HCT116 (cell line): ENCODE measurements at regions not wholly inside any gene's neighbourhood (a gene's known extent, or its start where the extent isn't known, plus 50 kb on each side); places are given as distances from the start of the nearest gene placed in this dataset.

Experiments used
- ATAC-seq: fragments of 200-7000 bp; cut with Tn5 transposase; 2 replicates; pipeline ENCODE4 v1.9.1; 2020; ENCODE audit warnings: mild to moderate bottlenecking, moderate library complexity
- BruUV-seq: library from RNA; stranded (reverse); fragments of 400-500 nt; replicated peaks from 2 replicates; lab custom pipeline; 2021; lab: Mats Ljungman, UMichigan
- CTCF ChIA-PET: fragments of 300-600 bp; sonication (Branson Sonifier 250); formaldehyde crosslinking; loops from one replicate; lab custom pipeline; 2021; ENCODE audit warnings: antibody characterized with exemption; lab: Charles Lee
- POLR2A ChIA-PET: fragments of 300-600, 350-600 bp; sonication (Branson Sonifier 250); formaldehyde crosslinking; loops from one replicate; lab custom pipeline; 2021; ENCODE audit warnings: antibody characterized with exemption; lab: Charles Lee
- RAD21 ChIA-PET, 2 experiments: fragments of 300-600 bp; sonication (Branson Sonifier 250); formaldehyde crosslinking; loops; one replicate each; lab custom pipeline; 2023; ENCODE audit warnings: low total read pairs in 2 of 2; ENCODE audit not compliant: uncharacterized antibody in 2 of 2, unreplicated experiment in 2 of 2, low non-redundant PET in 1 of 2; lab: Charles Lee
- DNase-seq: peaks from one replicate; pipeline ENCODE4 v3.0.0-alpha.2; 2010; ENCODE audit warnings: low read depth, low spot score
- H2AFZ ChIP-seq: fragments of 200-600 bp; shearing (Covaris generic), sonication (generic); 2 replicates; pipeline ENCODE4 v1.6.1; 2017; ENCODE audit warnings: low read depth, mixed run types, mixed read lengths, antibody characterized with exemption, low read length; ENCODE audit not compliant: poor library complexity, severe bottlenecking
- H3K27ac ChIP-seq: 2 replicates; pipeline ENCODE4 v1.5.1; 2012; ENCODE audit warnings: low read depth, low read length
- H3K27me3 ChIP-seq: fragments of 200-600 bp; sonication (generic); 2 replicates; pipeline ENCODE4 v1.6.1; 2016; ENCODE audit warnings: mixed run types, low read length, mixed read lengths; ENCODE audit not compliant: insufficient read depth
- H3K36me3 ChIP-seq, 2 experiments: fragments of 200-500 bp in 1 of 2; fragments of 200-600 bp in 1 of 2; sonication (Bioruptor generic) in 1 of 2; sonication (generic) in 1 of 2; 2 replicates each; pipeline versions ENCODE4 v1.5.1 to v1.6.1; 2014 to 2016; ENCODE audit warnings: low read length in 2 of 2, inconsistent platforms in 1 of 2, mixed read lengths in 1 of 2, mixed run types in 1 of 2; ENCODE audit not compliant: insufficient read depth in 2 of 2, control insufficient read depth in 1 of 2
- H3K4me1 ChIP-seq, 2 experiments: fragments of 200-600 bp in 1 of 2; sonication (generic) in 1 of 2; 2 replicates each; pipeline versions ENCODE4 v1.5.1 to v1.6.1; 2012 to 2017; ENCODE audit warnings: low read length in 2 of 2, inconsistent platforms in 1 of 2, mild to moderate bottlenecking in 1 of 2, mixed read lengths in 1 of 2, mixed run types in 1 of 2, moderate library complexity in 1 of 2; ENCODE audit not compliant: insufficient read depth in 2 of 2, control insufficient read depth in 1 of 2
- H3K4me2 ChIP-seq: fragments of 200-600 bp; sonication (generic); 2 replicates; pipeline ENCODE4 v1.6.1; 2017; ENCODE audit warnings: mixed run types, low read length, mixed read lengths
- H3K4me3 ChIP-seq, 2 experiments: fragments of 200-600 bp in 1 of 2; sonication (generic) in 1 of 2; replicated peaks in 1 of 2; 2 replicates each; pipeline ENCODE4 v1.5.1; 2011 to 2016; ENCODE audit warnings: low read length in 2 of 2, control low read depth in 1 of 2, low read depth in 1 of 2, mild to moderate bottlenecking in 1 of 2, mixed read lengths in 1 of 2, mixed run types in 1 of 2
- H3K79me2 ChIP-seq: fragments of 200-600 bp; sonication (generic); 2 replicates; pipeline ENCODE4 v1.6.1; 2017; ENCODE audit warnings: mild to moderate bottlenecking, mixed run types, low read length, moderate library complexity, mixed read lengths; ENCODE audit not compliant: insufficient read depth
- H3K9ac ChIP-seq: fragments of 200-600 bp; sonication (generic); 2 replicates; pipeline ENCODE4 v1.6.1; 2016; ENCODE audit warnings: low read length, mixed read lengths
- H3K9me2 ChIP-seq: fragments of 200-600 bp; sonication (generic), shearing (Covaris generic); 2 replicates; pipeline ENCODE4 v1.6.1; 2017; ENCODE audit warnings: mixed run types, mild to moderate bottlenecking, moderate library complexity; ENCODE audit not compliant: insufficient read depth
- H3K9me3 ChIP-seq, 2 experiments: fragments of 200-500 bp in 1 of 2; fragments of 200-600 bp in 1 of 2; sonication (Bioruptor generic) in 1 of 2; sonication (generic) in 1 of 2; 2 replicates each; pipeline ENCODE4 v1.6.1; 2014 to 2017; ENCODE audit warnings: low read length in 2 of 2, mixed read lengths in 2 of 2, inconsistent platforms in 1 of 2, low read depth in 1 of 2, mild to moderate bottlenecking in 1 of 2, mixed run types in 1 of 2, moderate library complexity in 1 of 2; ENCODE audit not compliant: control insufficient read depth in 1 of 2, insufficient read depth in 1 of 2
- H4K20me1 ChIP-seq: fragments of 200-600 bp; sonication (generic), shearing (Covaris generic); 2 replicates; pipeline ENCODE4 v1.6.1; 2017; ENCODE audit warnings: mixed run types, mild to moderate bottlenecking, moderate library complexity; ENCODE audit not compliant: insufficient read depth
- CBX3 ChIP-seq: IDR thresholded peaks from 2 replicates; pipeline ENCODE4 v1.6.1; 2012; ENCODE audit warnings: low read depth
- ELF1 ChIP-seq: IDR thresholded peaks from 2 replicates; pipeline ENCODE4 v1.6.1; 2012; ENCODE audit warnings: low read depth, borderline replicate concordance
- EZH2 ChIP-seq: fragments of 200-600 bp; sonication (generic); IDR thresholded peaks from 2 replicates; pipeline ENCODE4 v1.6.1; 2017; ENCODE audit warnings: antibody characterized with exemption, mixed run types
- EZH2phosphoT487 ChIP-seq: fragments of 200-600 bp; IDR thresholded peaks from 2 replicates; pipeline ENCODE4 v1.6.1; 2018; ENCODE audit warnings: antibody characterized with exemption, borderline replicate concordance
- MAX ChIP-seq: IDR thresholded peaks from 2 replicates; pipeline ENCODE4 v1.6.1; 2012
- POLR2A ChIP-seq: IDR thresholded peaks from 2 replicates; pipeline ENCODE4 v1.7.0; 2011; ENCODE audit warnings: borderline replicate concordance; ENCODE audit not compliant: insufficient read depth, insufficient read length; ENCODE audit errors: extremely low read depth
- RAD21 ChIP-seq: IDR thresholded peaks from 2 replicates; pipeline ENCODE4 v1.6.1; 2012; ENCODE audit warnings: low read depth, mild to moderate bottlenecking
- REST ChIP-seq: IDR thresholded peaks from 2 replicates; pipeline ENCODE4 v1.6.1; 2012; ENCODE audit warnings: low read depth
- SIN3A ChIP-seq: IDR thresholded peaks from 2 replicates; pipeline ENCODE4 v1.6.1; 2012; ENCODE audit warnings: low read depth
- TCF7L2 ChIP-seq: IDR thresholded peaks from 2 replicates; pipeline ENCODE4 v1.7.0; 2011; ENCODE audit warnings: borderline replicate concordance, inconsistent platforms; ENCODE audit not compliant: insufficient read depth, insufficient read length; ENCODE audit errors: extremely low read depth
- ZBTB33 ChIP-seq: IDR thresholded peaks from 2 replicates; pipeline ENCODE4 v1.6.1; 2011; ENCODE audit warnings: mild to moderate bottlenecking, low read length, moderate library complexity; ENCODE audit not compliant: insufficient replicate concordance; ENCODE audit errors: extremely low read depth
- ZNF274 ChIP-seq: fragments of 200-500 bp; sonication (Bioruptor generic); IDR thresholded peaks from 2 replicates; pipeline ENCODE4 v1.6.1; 2014; ENCODE audit warnings: mild to moderate bottlenecking, low read depth, low read length, inconsistent platforms
- intact Hi-C: fragments of 100-400 bp; cut with micrococcal nuclease; formaldehyde crosslinking; loops from 2 replicates; pipeline ENCODE4 v1.10.0; 2022

GRCh38 chr20:53873230-53873604 is 197.2 kb downstream of the BCAS1 start:
- no peak overlapping the region for H3K4me2 ChIP-seq
- no peak for ATAC-seq
- intact Hi-C loops, result no loop called here

More at GRCh38 chr20:53873230-53873604, 197.2 kb downstream of the BCAS1 start:
- H3K9me2 ChIP-seq, result no peaks in the 10 kb centered on the region
- no peaks in the 10 kb centered on the region for H4K20me1 ChIP-seq
- H3K9me3 ChIP-seq, result no peaks in the 10 kb centered on the region
- BruUV-seq, result no TSS peak
- H3K36me3 ChIP-seq, result no peaks in the 10 kb centered on the region
- ChIA-PET RAD21 (no interaction called here), POLR2A (no interaction called here), CTCF (no interaction called here)
- peaks cover 5 to 11% of the 10 kb centered on the region in 2 experiments for H3K4me1 ChIP-seq
- no peaks in the 10 kb centered on the region for H3K79me2 ChIP-seq
- no peak overlapping the region for H3K9ac ChIP-seq
- no peak overlapping the region for H3K27ac ChIP-seq
- no peaks in the 10 kb centered on the region for H3K27me3 ChIP-seq
- no peak overlapping the region for H3K4me3 ChIP-seq
- TF ChIP-seq EZH2 (no peak), ZNF274 (no peak), MAX (no peak), RAD21 (no peak), ELF1 (no peak), TCF7L2 (no peak), EZH2phosphoT487 (no peak), SIN3A (no peak), REST (no peak), POLR2A (no peak), CBX3 (no peak), ZBTB33 (no peak)
- TF ChIP-seq, all 23 proteins: peak for 0
- H2AFZ ChIP-seq, result no peak overlapping the region
- DNase-seq, result no peak
